ENCODE measurements at regions not wholly inside any gene's neighbourhood (a gene's known extent, or its start where the extent isn't known, plus 50 kb on each side); places are given as distances from the start of the nearest gene placed in this dataset.
"Not testable (repeated sequence)": the region's sequence is repeated elsewhere in the genome, so short reads cannot be mapped to it uniquely, and the experiment has no call there.

GRCh38 chr9:102740578-102740977 is 254.6 kb upstream of the CYLC2 start:
- no peak for DNase-seq (ENCODE audit: low spot score)
- H3K14ac ChIP-seq (ENCODE audit: low read length): no peak overlapping the region
- no peak overlapping the region for H2BK5ac ChIP-seq (ENCODE audit: low read length)
- H2BK12ac ChIP-seq (ENCODE audit: low read length): no peak overlapping the region
- no peaks in the 10 kb centered on the region for H3K4me1 ChIP-seq (ENCODE audit: control insufficient read depth in 2 of 2, insufficient read depth in 1 of 2, low read depth in 1 of 2, low read length in 2 of 2)
- H3K9me3 ChIP-seq (replicated peaks in 1 of 2; ENCODE audit: control insufficient read depth in 2 of 2, insufficient read depth in 1 of 2, low read depth in 1 of 2, low read length in 2 of 2): no peaks in the 10 kb centered on the region
- H4K91ac ChIP-seq (ENCODE audit: low read depth, low read length, poor library complexity): no peak overlapping the region
- no peak overlapping the region for H3K4me2 ChIP-seq (ENCODE audit: insufficient read depth, low read length, poor library complexity, severe bottlenecking)
- no peak overlapping the region for H3K18ac ChIP-seq (ENCODE audit: low read length)
- H3K36me3 ChIP-seq (replicated peaks in 1 of 2; ENCODE audit: control insufficient read depth in 2 of 2, insufficient read depth in 2 of 2, low read length in 2 of 2): no peaks in the 10 kb centered on the region
- no peak overlapping the region for H3K9ac ChIP-seq (ENCODE audit: low read depth, low read length, poor library complexity)
- no peaks in the 10 kb centered on the region for H3K79me1 ChIP-seq (ENCODE audit: low read depth, low read length)
- no peak overlapping the region for H3K4me3 ChIP-seq (ENCODE audit: low read length in 2 of 2)
- no peak overlapping the region for H2AK5ac ChIP-seq (ENCODE audit: low read depth, low read length)
- H3K4ac ChIP-seq (ENCODE audit: low read length): no peak overlapping the region
- H3K27ac ChIP-seq (replicated peaks; ENCODE audit: low read length): no peak overlapping the region
- H3K27me3 ChIP-seq (ENCODE audit: control insufficient read depth in 3 of 3, insufficient read depth in 3 of 3, low read depth in 1 of 3, low read length in 3 of 3): no peaks in the 10 kb centered on the region
- no CpG with 5 or more reads among the region's 1 CpG for WGBS, 2 donors (ENCODE audit: extremely low coverage in 2 of 2, insufficient read length in 2 of 2, insufficient replicate concordance in 1 of 2)
- H2BK120ac ChIP-seq (ENCODE audit: low read depth, low read length): no peak overlapping the region
- H3K23ac ChIP-seq (ENCODE audit: low read depth, low read length, poor library complexity): no peak overlapping the region
- H2AFZ ChIP-seq (ENCODE audit: low read length): no peak overlapping the region
- H2BK15ac ChIP-seq (ENCODE audit: low read length): no peak overlapping the region
- no peak overlapping the region for H4K8ac ChIP-seq (ENCODE audit: low read depth, low read length)

GRCh38 chr9:102728946-102729345 is 266.2 kb upstream of the CYLC2 start:
- H3K14ac ChIP-seq (ENCODE audit: low read length): no peak overlapping the region
- H3K18ac ChIP-seq (ENCODE audit: low read length): no peak overlapping the region
- no peak overlapping the region for H3K4me2 ChIP-seq (ENCODE audit: insufficient read depth, low read length, poor library complexity, severe bottlenecking)
- no peaks in the 10 kb centered on the region for H3K27me3 ChIP-seq (ENCODE audit: control insufficient read depth in 3 of 3, insufficient read depth in 3 of 3, low read depth in 1 of 3, low read length in 3 of 3)
- WGBS, 2 donors (ENCODE audit: extremely low coverage in 2 of 2, insufficient read length in 2 of 2, insufficient replicate concordance in 1 of 2): no CpG with 5 or more reads among the region's 6 CpGs
- no peak overlapping the region for H3K23ac ChIP-seq (ENCODE audit: low read depth, low read length, poor library complexity)
- no peak overlapping the region for H3K4me3 ChIP-seq (ENCODE audit: low read length in 2 of 2)
- no peak overlapping the region for H4K8ac ChIP-seq (ENCODE audit: low read depth, low read length)
- no peak overlapping the region for H2BK5ac ChIP-seq (ENCODE audit: low read length)
- H2AFZ ChIP-seq (ENCODE audit: low read length): no peak overlapping the region
- DNase-seq (ENCODE audit: low spot score): no peak
- H2BK120ac ChIP-seq (ENCODE audit: low read depth, low read length): no peak overlapping the region
- no peak overlapping the region for H2BK15ac ChIP-seq (ENCODE audit: low read length)
- H3K9ac ChIP-seq (ENCODE audit: low read depth, low read length, poor library complexity): no peak overlapping the region
- no peaks in the 10 kb centered on the region for H3K36me3 ChIP-seq (replicated peaks in 1 of 2; ENCODE audit: control insufficient read depth in 2 of 2, insufficient read depth in 2 of 2, low read length in 2 of 2)
- no peak overlapping the region for H4K91ac ChIP-seq (ENCODE audit: low read depth, low read length, poor library complexity)
- no peak overlapping the region for H3K27ac ChIP-seq (replicated peaks; ENCODE audit: low read length)
- H3K9me3 ChIP-seq (replicated peaks in 1 of 2; ENCODE audit: control insufficient read depth in 2 of 2, insufficient read depth in 1 of 2, low read depth in 1 of 2, low read length in 2 of 2): peaks cover 0 to 2% of the 10 kb centered on the region in 2 donors
- no peaks in the 10 kb centered on the region for H3K79me1 ChIP-seq (ENCODE audit: low read depth, low read length)
- H3K4ac ChIP-seq (ENCODE audit: low read length): no peak overlapping the region
- no peaks in the 10 kb centered on the region for H3K4me1 ChIP-seq (ENCODE audit: control insufficient read depth in 2 of 2, insufficient read depth in 1 of 2, low read depth in 1 of 2, low read length in 2 of 2)
- H2AK5ac ChIP-seq (ENCODE audit: low read depth, low read length): no peak overlapping the region
- no peak overlapping the region for H2BK12ac ChIP-seq (ENCODE audit: low read length)

- Histone ChIP-seq H3K4me3 (ENCODE audit: low read length in 2 of 2) (no peak overlapping the region), H3K4me1 (ENCODE audit: control insufficient read depth in 2 of 2, insufficient read depth in 1 of 2, low read depth in 1 of 2, low read length in 2 of 2) (no peaks in the 10 kb centered on the region), H3K27me3 (ENCODE audit: control insufficient read depth in 3 of 3, insufficient read depth in 3 of 3, low read depth in 1 of 3, low read length in 3 of 3) (no peaks in the 10 kb centered on the region), H2BK5ac (ENCODE audit: low read length) (no peak overlapping the region), H2BK12ac (ENCODE audit: low read length) (no peak overlapping the region), H3K79me1 (ENCODE audit: low read depth, low read length) (no peaks in the 10 kb centered on the region), H2AK5ac (ENCODE audit: low read depth, low read length) (no peak overlapping the region), H3K9ac (ENCODE audit: low read depth, low read length, poor library complexity) (no peak overlapping the region), H3K4me2 (ENCODE audit: insufficient read depth, low read length, poor library complexity, severe bottlenecking) (no peak overlapping the region), H3K9me3 (replicated peaks in 1 of 2; ENCODE audit: control insufficient read depth in 2 of 2, insufficient read depth in 1 of 2, low read depth in 1 of 2, low read length in 2 of 2) (peaks cover 0 to 2% of the 10 kb centered on the region in 2 donors), H4K91ac (ENCODE audit: low read depth, low read length, poor library complexity) (no peak overlapping the region), H2BK120ac (ENCODE audit: low read depth, low read length) (no peak overlapping the region), H2AFZ (ENCODE audit: low read length) (no peak overlapping the region), H2BK15ac (ENCODE audit: low read length) (no peak overlapping the region), H3K23ac (ENCODE audit: low read depth, low read length, poor library complexity) (no peak overlapping the region), H3K4ac (ENCODE audit: low read length) (no peak overlapping the region), H3K18ac (ENCODE audit: low read length) (no peak overlapping the region), H3K27ac (replicated peaks; ENCODE audit: low read length) (no peak overlapping the region), H3K36me3 (replicated peaks in 1 of 2; ENCODE audit: control insufficient read depth in 2 of 2, insufficient read depth in 2 of 2, low read length in 2 of 2) (no peaks in the 10 kb centered on the region), H3K14ac (ENCODE audit: low read length) (no peak overlapping the region), H4K8ac (ENCODE audit: low read depth, low read length) (no peak overlapping the region)
- no CpG with 5 or more reads among the region's 3 CpGs for WGBS, 2 donors (ENCODE audit: extremely low coverage in 2 of 2, insufficient read length in 2 of 2, insufficient replicate concordance in 1 of 2)
- DNase-seq (ENCODE audit: low spot score): no peak
Observed at GRCh38 chr9:102714184-102714583, 280.9 kb upstream of the CYLC2 start.

GRCh38 chr9:102712910-102713309 is 282.2 kb upstream of the CYLC2 start:
- not testable (repeated sequence) for H3K9ac ChIP-seq (ENCODE audit: low read depth, low read length, poor library complexity); H3K4me1 ChIP-seq (ENCODE audit: control insufficient read depth in 2 of 2, insufficient read depth in 1 of 2, low read depth in 1 of 2, low read length in 2 of 2); H3K27me3 ChIP-seq (ENCODE audit: control insufficient read depth in 3 of 3, insufficient read depth in 3 of 3, low read depth in 1 of 3, low read length in 3 of 3); H2BK15ac ChIP-seq (ENCODE audit: low read length); H2AK5ac ChIP-seq (ENCODE audit: low read depth, low read length); H3K4me3 ChIP-seq (ENCODE audit: low read length in 2 of 2); H3K9me3 ChIP-seq (replicated peaks in 1 of 2; ENCODE audit: control insufficient read depth in 2 of 2, insufficient read depth in 1 of 2, low read depth in 1 of 2, low read length in 2 of 2); H3K18ac ChIP-seq (ENCODE audit: low read length); H4K91ac ChIP-seq (ENCODE audit: low read depth, low read length, poor library complexity); H3K23ac ChIP-seq (ENCODE audit: low read depth, low read length, poor library complexity); H3K36me3 ChIP-seq (replicated peaks in 1 of 2; ENCODE audit: control insufficient read depth in 2 of 2, insufficient read depth in 2 of 2, low read length in 2 of 2); H2BK5ac ChIP-seq (ENCODE audit: low read length); H2BK12ac ChIP-seq (ENCODE audit: low read length); H3K4me2 ChIP-seq (ENCODE audit: insufficient read depth, low read length, poor library complexity, severe bottlenecking); H3K79me1 ChIP-seq (ENCODE audit: low read depth, low read length); H3K27ac ChIP-seq (replicated peaks; ENCODE audit: low read length); DNase-seq (ENCODE audit: low spot score); H2BK120ac ChIP-seq (ENCODE audit: low read depth, low read length); H2AFZ ChIP-seq (ENCODE audit: low read length); H4K8ac ChIP-seq (ENCODE audit: low read depth, low read length); H3K4ac ChIP-seq (ENCODE audit: low read length); H3K14ac ChIP-seq (ENCODE audit: low read length)
- no CpG with 5 or more reads among the region's 8 CpGs for WGBS, 2 donors (ENCODE audit: extremely low coverage in 2 of 2, insufficient read length in 2 of 2, insufficient replicate concordance in 1 of 2)

All from neuronal stem cell (in vitro differentiated cells).